Left colon (tissue), 2 donors: ENCODE measurements at regions not wholly inside any gene's neighbourhood (a gene's known extent, or its start where the extent isn't known, plus 50 kb on each side); places are given as distances from the start of the nearest gene placed in this dataset.

Experiments used
- ATAC-seq: fragments of 200-7000 bp; cut with Tn5 transposase; one replicate; pipeline ENCODE4 v1.9.1; 2020; ENCODE audit warnings: mild to moderate bottlenecking, moderate library complexity
- DNase-seq, 2 donors: peaks; one replicate each; pipeline ENCODE4 v3.0.0-alpha.2; 2020
- intact Hi-C, 2 donors: fragments of 100-400 bp; cut with DNase I in 1 of 2; cut with micrococcal nuclease in 1 of 2; formaldehyde crosslinking; loops; one replicate each; pipeline versions ENCODE4 v1.11.2 to v1.14.0; 2022; cut with DNase I, micrococcal nuclease
- donor health status: DM: no; HTN: no; CAD: no.
- donor health status: DM: yes; HTN: yes; CAD: no.

DNA sequence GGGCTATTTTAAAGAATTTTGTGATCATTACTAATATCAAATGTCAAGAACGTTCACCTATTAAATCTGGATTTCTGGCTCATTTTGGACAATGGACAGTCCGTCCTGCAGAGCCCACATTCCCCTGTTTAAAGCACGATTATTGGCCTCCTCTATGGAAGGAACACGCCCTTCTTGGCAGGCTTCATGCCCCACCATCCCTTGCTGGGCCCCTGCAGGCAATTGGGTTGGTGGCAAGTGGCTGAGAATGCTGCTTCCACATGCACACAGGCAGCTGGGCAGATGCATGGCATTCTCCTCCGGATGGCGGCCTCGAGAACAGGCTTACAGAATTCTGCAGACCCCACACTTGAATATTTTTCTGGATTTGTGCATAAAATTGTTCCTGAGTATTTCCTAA lies 305.8 kb upstream of the MKI67 start:
- DNase-seq (no peak), ATAC-seq (no peak)
- intact Hi-C loops, result no loop called here

DNA sequence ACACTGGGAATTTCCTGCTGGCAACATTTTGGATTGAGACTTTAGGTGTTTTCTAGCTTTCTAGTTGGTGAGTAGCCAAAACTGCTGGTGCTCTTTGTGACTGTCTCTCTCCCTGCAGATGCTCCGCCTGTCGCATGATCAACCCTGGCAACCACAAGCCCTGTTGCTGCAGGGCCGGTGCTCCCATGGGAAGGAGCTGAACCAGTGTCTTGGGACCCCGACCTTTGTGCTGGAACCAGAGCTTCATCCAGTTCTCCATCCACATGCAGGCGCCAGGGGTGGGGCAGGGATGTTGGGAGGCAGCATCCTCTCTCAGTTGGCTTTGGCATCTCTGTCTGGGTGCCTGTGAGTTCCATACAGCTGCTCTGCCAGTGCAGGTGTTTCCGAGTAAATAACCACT lies 306.2 kb upstream of the MKI67 start:
- no peak for DNase-seq

DNA sequence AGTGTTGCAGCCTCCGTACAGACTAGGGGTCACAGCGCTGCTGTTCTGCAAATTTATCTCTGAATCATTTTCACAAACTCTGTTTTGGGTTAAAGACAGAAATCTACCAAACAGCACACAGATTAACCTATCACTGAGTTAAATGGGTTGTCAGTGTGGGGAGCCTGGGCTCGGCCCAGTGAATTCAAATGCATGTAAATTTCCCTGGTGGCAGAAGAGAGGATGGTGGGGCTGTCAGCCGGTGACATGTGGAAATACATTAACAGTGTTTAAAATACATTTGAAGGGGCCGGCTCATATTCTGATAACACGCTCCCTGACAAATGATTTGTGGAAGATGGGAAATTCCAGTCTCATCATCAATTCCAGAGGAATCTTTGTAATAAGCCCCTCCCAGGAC lies 309.6 kb upstream of the MKI67 start:
- DNase-seq (no peak), ATAC-seq (no peak)
- intact Hi-C loops, result no loop called here

More for the DNA sequence above, 306.2 kb upstream of the MKI67 start:
- intact Hi-C loops, result no loop called here
- ATAC-seq, result no peak

DNA sequence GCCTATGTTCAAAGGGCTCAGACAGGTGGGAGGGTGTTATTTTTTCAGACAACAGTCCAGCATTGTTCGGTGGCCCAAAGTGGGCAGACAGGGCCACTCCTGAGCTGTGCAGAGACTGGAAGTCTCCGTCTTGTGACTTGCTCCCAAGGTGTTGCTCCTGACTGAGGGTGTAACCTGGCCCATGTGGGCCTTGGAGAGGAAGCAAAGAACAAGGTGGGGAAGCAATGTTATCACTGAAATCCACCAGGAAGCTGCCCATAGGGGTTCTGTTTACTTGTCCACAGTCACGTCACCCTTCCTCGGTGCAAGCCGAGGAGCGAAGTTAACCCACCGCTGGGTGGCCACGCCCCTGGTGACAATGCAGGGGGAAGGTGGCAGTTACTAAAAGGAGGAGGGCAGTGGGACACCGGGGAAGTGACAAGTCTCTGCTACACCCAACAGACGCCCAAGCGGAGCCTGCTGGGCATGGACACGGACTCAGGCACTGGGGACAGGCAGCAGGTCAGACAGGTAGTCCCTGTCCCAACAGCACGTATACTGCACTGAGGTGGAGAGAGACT lies 311.6 kb upstream of the MKI67 start:
- intact Hi-C loops, result no loop called here
- DNase-seq (no peak), ATAC-seq (no peak)

DNA sequence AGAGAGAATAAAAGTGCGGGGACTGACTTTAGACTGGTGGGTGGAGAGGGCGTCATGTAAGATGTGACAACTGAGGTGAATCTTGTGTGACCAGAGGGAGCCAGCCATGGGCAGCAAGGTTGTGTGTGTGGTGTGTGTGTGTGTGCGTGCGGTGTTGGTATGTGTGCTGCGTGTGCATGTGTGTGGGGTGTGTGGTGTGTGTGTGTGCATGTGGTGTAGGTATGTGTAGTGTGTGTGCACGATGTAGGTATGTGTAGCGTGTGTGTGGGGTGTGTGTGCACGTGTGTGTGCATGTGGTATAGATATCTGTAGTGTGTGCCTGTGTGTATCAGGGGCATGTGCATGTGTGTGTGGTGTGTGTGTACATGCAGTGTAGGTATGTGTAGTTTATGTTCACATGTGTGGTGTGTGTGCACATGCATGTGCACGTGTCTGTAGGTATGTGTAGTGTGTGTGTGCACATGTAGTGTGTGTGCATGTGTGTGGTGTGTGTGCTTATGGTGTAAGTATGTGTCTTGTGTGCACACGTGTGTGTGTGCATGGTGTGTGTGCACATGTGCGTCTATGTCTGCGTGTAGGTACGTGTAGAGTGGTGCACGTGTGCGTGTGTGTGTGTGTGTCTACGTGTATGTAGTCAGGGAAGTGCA lies 312.3 kb upstream of the MKI67 start:
- intact Hi-C loops, result no loop called here
- no peak for ATAC-seq
- no peak for DNase-seq

DNA sequence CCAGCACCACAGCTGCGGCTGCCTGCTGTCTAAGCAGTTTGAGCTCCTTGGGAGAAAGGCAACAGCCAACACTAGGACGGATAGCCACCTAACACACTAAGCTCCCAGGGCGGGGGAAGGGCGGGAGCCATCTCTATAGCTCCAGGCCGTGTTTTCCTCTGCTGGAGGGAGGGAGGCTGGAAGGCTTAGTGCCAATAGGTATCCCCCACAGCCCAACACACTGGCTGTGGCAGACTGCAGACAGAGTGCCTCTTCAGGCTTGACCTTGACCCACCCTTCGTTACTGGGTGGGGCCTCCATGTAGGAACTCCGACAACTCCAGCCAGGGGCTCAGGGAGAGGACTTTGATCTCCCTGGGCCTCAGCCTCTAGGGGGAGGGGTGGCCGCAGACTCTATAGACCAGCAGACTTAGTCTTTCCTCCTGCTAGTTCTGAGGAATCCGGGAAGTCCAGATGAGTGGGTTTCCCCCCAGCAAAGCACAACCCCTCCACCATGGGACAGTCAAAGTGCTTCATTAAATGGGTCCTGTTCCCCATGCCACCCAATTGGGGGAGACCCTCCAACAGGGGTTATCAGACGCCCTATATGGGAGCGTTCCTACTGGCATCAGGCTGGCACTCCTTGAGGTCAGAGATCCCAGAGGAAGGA lies 314.4 kb upstream of the MKI67 start:
- ATAC-seq, result no peak
- DNase-seq, result no peak
- intact Hi-C loops, result no loop called here

DNA sequence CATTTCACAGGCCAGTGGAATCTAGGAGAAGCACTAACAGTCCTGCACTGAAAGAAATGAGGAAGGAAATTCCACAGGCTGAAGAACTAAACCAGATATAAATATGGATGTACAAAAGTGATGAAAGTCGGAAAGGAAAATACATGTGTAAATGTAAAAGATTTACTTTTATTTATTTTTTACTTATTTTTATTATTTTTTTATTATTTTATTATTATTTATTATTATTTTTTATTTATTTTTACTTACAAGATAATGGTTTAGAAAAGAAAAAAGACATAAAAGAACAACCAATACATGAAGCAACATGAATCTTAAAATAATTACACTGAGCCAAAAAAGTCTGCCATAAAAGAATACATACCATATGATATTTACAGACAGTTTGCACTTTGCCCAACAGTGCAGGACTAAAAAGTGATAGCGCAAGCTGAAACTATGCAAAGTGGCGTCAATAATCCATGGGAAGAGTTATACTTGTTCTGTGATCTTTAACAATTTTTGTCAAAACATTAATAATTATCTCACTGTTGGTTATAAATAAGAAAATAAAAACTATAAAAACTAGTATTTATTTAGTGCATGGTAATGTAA lies 317.8 kb upstream of the MKI67 start:
- intact Hi-C loops, result no loop called here
- no peak for ATAC-seq
- no peak for DNase-seq

DNA sequence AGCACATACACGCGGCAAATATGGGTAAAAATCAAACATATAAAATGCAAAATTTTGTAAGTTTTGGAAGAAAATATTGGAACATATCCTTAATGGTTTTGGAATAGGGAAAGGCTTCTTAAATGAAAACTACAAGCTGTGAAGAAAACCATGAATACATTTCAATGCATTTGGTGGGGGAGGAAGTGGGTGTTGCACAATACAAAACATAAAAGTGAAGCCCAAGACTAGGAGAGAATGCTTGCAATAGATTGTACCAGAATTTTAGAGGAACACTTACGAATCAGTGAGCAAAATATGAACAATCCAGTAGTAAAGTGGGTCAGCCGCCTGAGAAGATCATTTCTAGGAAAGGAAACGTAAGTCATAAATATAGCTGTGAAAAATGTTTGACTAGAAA lies 322.6 kb upstream of the MKI67 start:
- DNase-seq (no peak), ATAC-seq (no peak)
- intact Hi-C loops, result no loop called here

DNA sequence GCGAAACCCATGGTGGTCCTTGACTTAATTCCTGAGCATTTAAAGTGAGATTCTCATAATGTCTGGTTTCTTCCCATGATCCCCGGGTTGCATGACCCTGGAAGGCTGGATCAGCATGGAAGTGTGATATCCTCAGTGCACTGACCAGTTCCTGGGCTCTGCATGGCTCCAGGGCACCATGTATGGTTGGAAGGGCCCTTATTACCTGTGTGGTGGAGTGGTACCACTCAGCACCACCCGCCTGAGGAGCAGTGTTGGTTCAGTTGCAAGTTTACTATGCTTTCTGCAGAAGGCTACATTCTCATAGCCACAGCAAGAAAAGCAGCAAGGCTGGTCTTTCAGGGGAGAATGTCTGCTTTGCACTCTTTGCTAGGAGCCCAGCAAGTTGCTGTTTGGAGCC lies 325.7 kb upstream of the MKI67 start:
- no peak for ATAC-seq
- DNase-seq, result no peak
- intact Hi-C loops, result no loop called here

DNA sequence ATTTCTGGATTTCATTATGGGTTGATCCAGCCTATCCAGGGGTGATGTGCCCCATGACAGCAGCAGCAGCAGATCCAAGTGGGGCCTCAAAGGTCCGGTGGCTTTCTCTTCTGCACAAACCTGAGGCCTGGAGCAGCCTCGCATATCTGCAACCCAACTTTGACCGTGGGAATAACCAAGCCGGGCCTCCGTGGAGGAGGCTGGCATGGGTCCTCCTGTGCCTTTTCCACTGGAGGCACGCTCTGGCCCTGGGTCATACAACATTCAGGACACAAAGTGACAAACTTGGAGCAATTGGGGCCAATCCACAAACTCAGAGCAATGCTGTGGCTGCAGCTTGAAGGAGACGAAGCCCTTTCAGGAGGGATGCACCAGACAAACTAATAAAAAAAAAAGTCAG lies 330.0 kb upstream of the MKI67 start:
- intact Hi-C loops, result no loop called here
- no peak for DNase-seq

DNA sequence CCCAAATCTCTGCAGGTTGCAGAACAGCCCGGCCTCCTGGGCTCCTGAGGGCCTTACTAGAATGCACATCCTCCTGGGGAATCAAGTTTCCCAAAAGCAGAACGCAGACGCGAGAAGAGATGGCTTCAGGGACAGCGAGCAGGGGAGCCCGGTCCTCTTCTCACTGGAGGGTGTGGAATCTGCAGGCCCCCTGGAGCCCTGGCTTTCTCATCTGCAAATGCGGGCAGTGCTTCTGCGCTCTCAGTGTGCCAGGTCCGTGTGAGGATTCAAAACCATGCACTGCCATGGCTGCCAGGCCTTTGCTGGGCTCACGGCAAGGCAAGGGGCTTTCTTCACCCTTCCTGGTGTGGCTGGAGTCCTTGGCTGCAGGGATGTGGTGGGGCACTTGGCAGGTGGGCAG lies 330.9 kb upstream of the MKI67 start:
- intact Hi-C loops, result no loop called here
- DNase-seq (no peak), ATAC-seq (no peak)

More for the DNA sequence above, 330.0 kb upstream of the MKI67 start:
- no peak for ATAC-seq

DNA sequence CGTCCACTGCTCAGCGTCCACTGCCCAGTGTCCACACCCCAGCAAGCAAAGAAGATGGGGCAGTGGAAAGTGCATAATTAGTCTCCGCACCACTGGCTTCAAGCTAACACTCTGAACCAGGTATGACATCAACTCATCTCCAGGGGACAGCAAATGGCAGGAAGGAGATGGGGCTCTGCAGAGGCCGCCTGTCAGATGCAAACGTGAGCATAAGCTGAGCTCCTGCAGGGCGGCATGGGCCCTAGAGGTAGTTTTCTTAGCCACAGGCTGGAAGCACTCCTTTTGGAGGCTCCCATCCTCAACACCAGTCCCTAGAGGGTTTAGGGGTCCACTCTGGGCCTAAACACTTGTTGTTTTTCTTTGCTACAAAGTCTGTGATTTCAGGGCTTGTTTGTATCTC lies 335.8 kb upstream of the MKI67 start:
- intact Hi-C loops, result no loop called here
- DNase-seq (no peak), ATAC-seq (no peak)

DNA sequence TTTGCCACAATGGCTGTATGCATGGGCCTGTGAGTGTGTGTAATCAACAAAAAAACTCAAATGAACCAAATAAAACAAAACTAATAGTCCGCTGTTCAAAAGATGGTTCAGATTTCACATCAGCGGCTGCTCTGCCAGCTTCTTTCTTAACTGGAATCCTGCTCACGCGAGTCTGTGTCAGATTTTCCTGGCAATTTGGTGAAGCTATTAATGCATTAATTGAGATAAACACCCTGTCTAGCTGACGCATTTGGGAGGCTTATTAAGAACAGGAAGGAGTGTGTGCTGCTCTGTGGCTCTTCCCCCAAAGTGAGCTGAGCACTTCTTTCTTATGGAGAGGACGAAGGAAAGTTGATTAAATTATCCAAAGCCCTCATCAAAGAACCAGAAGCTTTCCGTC lies 336.6 kb upstream of the MKI67 start:
- intact Hi-C loops, result no loop called here
- DNase-seq, result no peak
- no peak for ATAC-seq

DNA sequence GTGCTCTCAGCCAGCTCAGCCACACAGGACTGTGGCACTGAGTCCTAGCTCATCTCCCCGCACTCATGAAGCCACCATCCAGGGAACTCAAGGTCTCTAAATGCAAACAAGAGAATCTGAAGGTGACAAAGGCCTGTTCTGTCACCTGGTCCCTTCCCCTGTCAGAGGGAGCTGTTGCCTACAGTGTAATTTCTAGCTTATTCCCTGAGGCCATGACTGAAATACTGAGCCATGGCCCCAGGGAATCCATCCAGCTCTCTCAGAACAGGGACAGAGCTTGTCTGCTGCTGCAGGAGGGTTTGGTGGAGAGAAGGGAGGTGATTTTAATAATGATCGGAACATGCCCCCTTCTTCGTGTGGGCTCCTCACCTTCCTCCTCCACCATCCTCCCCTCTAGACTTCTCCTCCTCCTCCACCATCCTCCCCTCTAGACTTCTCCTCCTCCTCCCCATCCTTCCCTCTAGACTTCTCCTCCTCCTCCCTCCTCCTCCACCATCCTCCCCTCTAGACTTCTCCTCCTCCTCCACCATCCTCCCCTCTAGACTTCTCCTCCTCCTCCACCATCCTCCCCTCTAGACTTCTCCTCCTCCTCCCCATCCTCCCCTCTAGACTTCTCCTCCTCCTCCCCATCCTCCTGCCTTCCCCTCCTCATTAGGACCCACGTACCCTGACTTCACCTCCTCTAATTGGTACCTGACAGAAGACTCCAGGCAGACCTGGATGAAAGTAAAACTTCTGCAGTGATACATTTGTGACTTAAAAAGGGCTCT lies 338.0 kb upstream of the MKI67 start:
- intact Hi-C loops, result no loop called here
- DNase-seq (peak in 1 of 2 donors; percentile 32), ATAC-seq (no peak)

DNA sequence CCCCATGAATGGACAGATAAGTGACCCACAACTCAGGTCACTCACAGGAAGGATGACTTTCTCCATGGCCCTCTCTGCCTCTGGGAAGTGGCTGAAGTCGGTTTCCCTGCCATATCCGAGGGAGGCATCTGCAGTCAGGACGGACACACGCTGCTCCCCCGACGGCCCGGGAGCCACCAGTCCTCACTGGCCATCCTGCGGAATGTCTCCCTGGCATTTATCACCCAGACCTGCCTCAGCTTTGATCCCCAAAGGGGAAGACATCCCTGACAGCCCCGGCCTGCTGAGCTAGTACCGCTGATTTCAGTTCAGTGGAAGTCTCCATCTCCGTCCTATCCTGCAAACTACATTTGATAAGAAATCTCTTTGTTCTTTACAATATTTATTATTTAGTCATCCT lies 339.5 kb upstream of the MKI67 start:
- DNase-seq (no peak), ATAC-seq (no peak)
- intact Hi-C loops, result no loop called here

DNA sequence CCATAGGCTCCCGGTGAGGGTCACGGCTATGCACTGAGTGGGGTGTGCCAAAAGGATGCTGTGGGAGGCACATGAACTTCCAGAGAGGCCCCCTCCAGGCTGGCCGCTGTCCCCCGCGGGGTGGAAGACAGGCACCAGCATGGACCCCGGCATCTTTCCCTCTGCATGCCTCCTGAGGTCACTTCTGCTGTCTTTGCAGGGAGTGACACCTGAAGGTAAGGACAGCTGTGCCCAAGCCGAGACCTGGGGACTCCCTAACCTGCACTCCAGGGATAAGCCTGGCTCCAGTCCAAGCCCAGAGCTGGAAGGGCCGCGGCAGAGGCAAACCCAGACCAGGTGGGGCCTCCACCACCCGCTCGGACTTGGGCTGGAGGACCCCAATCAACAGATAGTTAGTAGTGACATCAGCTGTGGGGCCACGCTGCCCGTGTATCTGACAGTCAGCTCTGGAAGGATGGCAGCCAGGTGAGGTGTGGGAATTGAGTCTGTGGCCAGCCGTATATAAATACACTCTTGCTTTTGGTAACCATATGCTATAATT lies 340.7 kb upstream of the MKI67 start:
- intact Hi-C loops, result no loop called here
- ATAC-seq, result no peak
- no peak for DNase-seq

DNA sequence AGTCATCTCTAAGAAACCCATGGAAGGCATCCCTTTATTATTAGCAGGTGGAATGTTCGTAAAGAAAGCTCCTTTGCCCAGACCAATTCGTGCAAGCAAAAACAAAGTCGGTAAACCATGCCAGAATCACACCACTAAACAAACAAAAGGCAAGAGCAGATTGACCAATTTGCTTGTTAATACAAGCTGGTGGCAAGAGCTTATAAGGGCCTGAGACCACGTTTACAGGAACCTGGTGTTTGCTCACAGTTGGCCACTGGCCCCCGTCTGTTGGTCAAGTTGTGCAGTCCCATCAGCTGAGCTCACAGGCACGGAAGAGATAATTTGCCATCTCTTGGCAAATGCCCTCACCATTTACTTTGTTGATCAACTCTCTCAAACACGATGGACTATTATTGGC lies 342.2 kb upstream of the MKI67 start:
- intact Hi-C loops, result no loop called here
- no peak for ATAC-seq
- DNase-seq, result no peak

DNA sequence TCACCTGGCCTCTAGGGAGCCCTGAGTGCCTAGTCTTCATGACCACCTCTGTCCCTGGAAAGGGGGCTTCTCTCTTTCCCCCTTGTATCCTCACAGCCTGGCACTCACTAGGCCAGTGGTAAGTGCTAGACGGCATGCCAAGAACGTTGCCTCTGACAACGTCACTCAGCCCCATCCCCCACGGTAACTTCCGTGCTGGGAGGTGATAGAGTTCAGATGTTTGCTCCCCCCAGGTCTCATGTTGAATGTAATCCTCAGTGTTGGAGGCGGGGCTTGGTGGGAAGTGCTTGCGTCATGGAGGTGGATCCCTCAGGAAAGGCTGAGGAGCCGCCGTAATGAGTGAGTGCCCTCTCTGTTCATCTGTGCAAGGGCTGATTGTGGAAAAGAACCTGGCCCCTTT lies 343.3 kb upstream of the MKI67 start:
- ATAC-seq, result no peak
- no peak for DNase-seq
- intact Hi-C loops, result no loop called here

DNA sequence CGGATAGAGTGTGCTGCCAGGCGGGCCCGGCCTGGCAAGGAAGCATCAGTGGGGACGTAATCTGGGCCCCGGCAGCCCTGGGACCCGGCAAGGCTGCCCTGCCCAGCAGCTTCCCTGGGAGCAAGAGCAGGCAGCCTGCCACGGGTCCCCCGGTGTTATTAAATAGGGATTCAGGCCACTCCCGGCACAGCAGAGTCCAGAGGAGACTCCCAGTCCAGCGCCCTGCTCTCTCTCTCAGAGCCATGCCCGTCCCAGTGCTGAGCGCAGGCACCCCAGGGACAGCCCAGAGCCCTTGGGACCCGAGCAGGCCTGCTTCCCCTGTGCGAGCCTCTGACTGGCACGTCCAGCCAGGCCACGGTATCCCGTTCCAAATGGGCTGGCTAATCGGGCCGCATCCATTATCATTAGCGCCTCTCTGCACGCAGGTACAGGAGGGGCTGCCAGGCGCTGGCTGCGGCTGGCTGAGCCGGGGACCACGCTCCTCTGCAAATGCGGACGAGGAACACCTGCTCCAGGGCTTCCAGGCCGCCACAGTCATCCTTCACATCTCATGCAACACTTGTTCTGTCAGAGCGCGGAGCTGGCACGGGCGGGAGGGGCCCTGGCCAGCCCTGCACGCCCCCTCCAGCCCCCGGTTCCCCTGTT lies 344.2 kb upstream of the MKI67 start:
- intact Hi-C loops, result no loop called here
- ATAC-seq (no peak), DNase-seq (no peak)
